ENCODE measurements at regions not wholly inside any gene's neighbourhood (a gene's known extent, or its start where the extent isn't known, plus 50 kb on each side); places are given as distances from the start of the nearest gene placed in this dataset.

- Mint-ChIP-seq H3K4me3 (no peak overlapping the region), H3K36me3 (ENCODE audit: low read depth) (no peaks in the 10 kb centered on the region), H3K27ac (no peak overlapping the region), H3K27me3 (no peaks in the 10 kb centered on the region), H3K4me1 (no peaks in the 10 kb centered on the region), H3K9me3 (peaks cover 1% of the 10 kb centered on the region)
- ChIA-PET POLR2A (no interaction called here), CTCF (no interaction called here)
- no peak for DNase-seq
Observed at GRCh38 chr1:67991546-67991945, 58.9 kb downstream of the DIRAS3 start.

- ChIA-PET CTCF (no interaction called here), POLR2A (no interaction called here)
- Mint-ChIP-seq H3K27ac (no peak overlapping the region), H3K4me1 (no peaks in the 10 kb centered on the region), H3K4me3 (no peak overlapping the region), H3K36me3 (ENCODE audit: low read depth) (no peaks in the 10 kb centered on the region), H3K9me3 (no peaks in the 10 kb centered on the region), H3K27me3 (no peaks in the 10 kb centered on the region)
- DNase-seq = no peak
Observed at GRCh38 chr1:67988066-67988465, 62.4 kb downstream of the DIRAS3 start.

- Mint-ChIP-seq H3K4me1 (no peaks in the 10 kb centered on the region), H3K27ac (no peak overlapping the region), H3K27me3 (no peaks in the 10 kb centered on the region), H3K4me3 (no peak overlapping the region), H3K9me3 (no peaks in the 10 kb centered on the region), H3K36me3 (ENCODE audit: low read depth) (no peaks in the 10 kb centered on the region)
- ChIA-PET CTCF (no interaction called here), POLR2A (no interaction called here)
- DNase-seq = no peak
Observed at GRCh38 chr1:67987046-67987799, 63.2 kb downstream of the DIRAS3 start.

GRCh38 chr1:67983867-67984266 is 66.6 kb downstream of the DIRAS3 start:
- CTCF ChIA-PET = no interaction called here
- H3K27ac Mint-ChIP-seq = no peak overlapping the region
- DNase-seq = no peak
- H3K4me3 Mint-ChIP-seq = no peak overlapping the region
- H3K9me3 Mint-ChIP-seq = no peaks in the 10 kb centered on the region
- no peaks in the 10 kb centered on the region for H3K36me3 Mint-ChIP-seq (ENCODE audit: low read depth)
- H3K27me3 Mint-ChIP-seq = no peaks in the 10 kb centered on the region
- H3K4me1 Mint-ChIP-seq = no peaks in the 10 kb centered on the region
- POLR2A ChIA-PET = no interaction called here

GRCh38 chr1:67980028-67980427 is 70.4 kb downstream of the DIRAS3 start:
- Mint-ChIP-seq H3K9me3 (no peaks in the 10 kb centered on the region), H3K27ac (no peak overlapping the region), H3K27me3 (no peaks in the 10 kb centered on the region), H3K4me1 (no peaks in the 10 kb centered on the region), H3K4me3 (no peak overlapping the region), H3K36me3 (ENCODE audit: low read depth) (no peaks in the 10 kb centered on the region)
- DNase-seq = no peak
- CTCF ChIA-PET = no interaction called here
- POLR2A ChIA-PET = no interaction called here

- no peaks in the 10 kb centered on the region for H3K4me1 Mint-ChIP-seq
- H3K27me3 Mint-ChIP-seq = no peaks in the 10 kb centered on the region
- no peak overlapping the region for H3K4me3 Mint-ChIP-seq
- ChIA-PET POLR2A (interaction anchor here (0.6 kb wide), 1 partner anchor 149 kb away, joined by 3 read pairs; no protein-coding TSS in a partner anchor), CTCF (no interaction called here)
- no peak for DNase-seq
- no peak overlapping the region for H3K27ac Mint-ChIP-seq
- H3K36me3 Mint-ChIP-seq (ENCODE audit: low read depth) = no peaks in the 10 kb centered on the region
- H3K9me3 Mint-ChIP-seq = no peaks in the 10 kb centered on the region
Observed at GRCh38 chr1:67979532-67979931, 70.9 kb downstream of the DIRAS3 start.

- no peak overlapping the region for H3K27ac Mint-ChIP-seq
- CTCF ChIA-PET = no interaction called here
- no peaks in the 10 kb centered on the region for H3K9me3 Mint-ChIP-seq
- H3K27me3 Mint-ChIP-seq = no peaks in the 10 kb centered on the region
- H3K4me3 Mint-ChIP-seq = no peak overlapping the region
- POLR2A ChIA-PET = interaction anchor here (0.6 kb wide), 1 partner anchor 148 kb away, joined by 3 read pairs; no protein-coding TSS in a partner anchor
- H3K36me3 Mint-ChIP-seq (ENCODE audit: low read depth) = no peaks in the 10 kb centered on the region
- DNase-seq = no peak
- no peaks in the 10 kb centered on the region for H3K4me1 Mint-ChIP-seq
Observed at GRCh38 chr1:67978890-67979516, 71.4 kb downstream of the DIRAS3 start.

- no peak overlapping the region for H3K4me3 Mint-ChIP-seq
- POLR2A ChIA-PET = no interaction called here
Observed at GRCh38 chr1:67977756-67978155, 72.7 kb downstream of the DIRAS3 start.

GRCh38 chr1:67973051-67973450 is 77.4 kb downstream of the DIRAS3 start:
- ChIA-PET CTCF (no interaction called here), POLR2A (no interaction called here)
- Mint-ChIP-seq H3K27ac (no peak overlapping the region), H3K4me1 (no peaks in the 10 kb centered on the region), H3K27me3 (no peaks in the 10 kb centered on the region), H3K9me3 (no peaks in the 10 kb centered on the region), H3K36me3 (ENCODE audit: low read depth) (no peaks in the 10 kb centered on the region), H3K4me3 (no peak overlapping the region)
- no peak for DNase-seq

More at GRCh38 chr1:67977756-67978155, 72.7 kb downstream of the DIRAS3 start:
- Mint-ChIP-seq H3K9me3 (no peaks in the 10 kb centered on the region), H3K27me3 (no peaks in the 10 kb centered on the region), H3K4me1 (no peaks in the 10 kb centered on the region), H3K27ac (no peak overlapping the region), H3K36me3 (ENCODE audit: low read depth) (no peaks in the 10 kb centered on the region)
- CTCF ChIA-PET = no interaction called here
- DNase-seq = no peak

- Mint-ChIP-seq H3K36me3 (ENCODE audit: low read depth) (no peaks in the 10 kb centered on the region), H3K27me3 (no peaks in the 10 kb centered on the region), H3K4me3 (no peak overlapping the region), H3K27ac (no peak overlapping the region), H3K9me3 (no peaks in the 10 kb centered on the region), H3K4me1 (no peaks in the 10 kb centered on the region)
- ChIA-PET POLR2A (no interaction called here), CTCF (no interaction called here)
- no peak for DNase-seq
Observed at GRCh38 chr1:67970088-67970487, 80.3 kb downstream of the DIRAS3 start.

GRCh38 chr1:67969446-67969845 is 81.0 kb downstream of the DIRAS3 start:
- Mint-ChIP-seq H3K27ac (no peak overlapping the region), H3K4me3 (no peak overlapping the region), H3K27me3 (no peaks in the 10 kb centered on the region), H3K4me1 (no peaks in the 10 kb centered on the region), H3K9me3 (no peaks in the 10 kb centered on the region), H3K36me3 (ENCODE audit: low read depth) (no peaks in the 10 kb centered on the region)
- DNase-seq = no peak
- ChIA-PET POLR2A (no interaction called here), CTCF (no interaction called here)

- Mint-ChIP-seq H3K27ac (no peak overlapping the region), H3K4me3 (no peak overlapping the region), H3K36me3 (ENCODE audit: low read depth) (no peaks in the 10 kb centered on the region), H3K27me3 (no peaks in the 10 kb centered on the region), H3K4me1 (no peaks in the 10 kb centered on the region), H3K9me3 (peaks cover 4% of the 10 kb centered on the region)
- no peak for DNase-seq
- ChIA-PET POLR2A (no interaction called here), CTCF (no interaction called here)
Observed at GRCh38 chr1:67966666-67967009, 83.8 kb downstream of the DIRAS3 start.

- no peak for DNase-seq
- POLR2A ChIA-PET = no interaction called here
- CTCF ChIA-PET = no interaction called here
- H3K27ac Mint-ChIP-seq = no peak overlapping the region
- H3K4me1 Mint-ChIP-seq = no peaks in the 10 kb centered on the region
- no peak overlapping the region for H3K4me3 Mint-ChIP-seq
- H3K9me3 Mint-ChIP-seq = peaks cover 4% of the 10 kb centered on the region
- H3K27me3 Mint-ChIP-seq = no peaks in the 10 kb centered on the region
- no peaks in the 10 kb centered on the region for H3K36me3 Mint-ChIP-seq (ENCODE audit: low read depth)
Observed at GRCh38 chr1:67965995-67966665, 84.3 kb downstream of the DIRAS3 start.

- Mint-ChIP-seq H3K27me3 (no peaks in the 10 kb centered on the region), H3K4me1 (no peaks in the 10 kb centered on the region), H3K36me3 (ENCODE audit: low read depth) (no peaks in the 10 kb centered on the region), H3K27ac (no peak overlapping the region), H3K9me3 (peaks cover 4% of the 10 kb centered on the region), H3K4me3 (no peak overlapping the region)
- ChIA-PET CTCF (no interaction called here), POLR2A (no interaction called here)
- DNase-seq = no peak
Observed at GRCh38 chr1:67963263-67963662, 87.2 kb downstream of the DIRAS3 start.

Measured in activated CD4-positive, alpha-beta memory T cell treated with anti-CD3 and anti-CD28 coated beads, Interleukin-2, amount 10 ng/mL, durations not matched to agents 7 days and 5 days (primary cell).